ENCODE measurements at regions not wholly inside any gene's neighbourhood (a gene's known extent, or its start where the extent isn't known, plus 50 kb on each side); places are given as distances from the start of the nearest gene placed in this dataset.

DNA sequence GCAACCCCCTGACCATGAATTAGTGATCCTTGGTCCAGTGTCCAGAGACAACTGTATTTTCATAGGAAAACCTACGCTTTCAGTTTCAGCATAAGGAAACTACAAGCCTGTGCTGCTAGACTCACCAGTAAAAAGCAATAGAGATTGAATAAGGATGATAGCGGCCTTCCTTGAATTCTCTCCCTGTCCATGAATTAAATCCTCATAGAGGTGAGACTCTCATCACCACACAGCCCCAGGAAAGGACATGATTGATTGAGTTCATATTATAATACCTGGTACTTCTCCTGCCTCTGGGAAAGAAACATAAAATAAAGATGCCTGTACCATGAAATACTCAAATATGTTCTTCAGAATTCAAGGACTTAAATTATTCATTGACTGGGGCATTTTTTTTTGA is 146.3 kb upstream of the SPOPL start:
- no peak for TF ChIP-seq GATA3 (IDR thresholded peaks at IDR 0.05; ENCODE audit: low read depth, low read length)
- TF ChIP-seq GATA2 (IDR thresholded peaks at IDR 0.05; ENCODE audit: low read depth, low read length): no peak

- TF ChIP-seq GATA2 (IDR thresholded peaks at IDR 0.05; ENCODE audit: low read depth, low read length) (no peak), GATA3 (IDR thresholded peaks at IDR 0.05; ENCODE audit: low read depth, low read length) (no peak)
Measured at GRCh38 chr2:138356178-138356577, 145.4 kb upstream of the SPOPL start.

GRCh38 chr2:138359532-138359931 is 142.0 kb upstream of the SPOPL start:
- TF ChIP-seq GATA3 (IDR thresholded peaks at IDR 0.05; ENCODE audit: low read depth, low read length) (no peak), GATA2 (IDR thresholded peaks at IDR 0.05; ENCODE audit: low read depth, low read length) (no peak)

DNA sequence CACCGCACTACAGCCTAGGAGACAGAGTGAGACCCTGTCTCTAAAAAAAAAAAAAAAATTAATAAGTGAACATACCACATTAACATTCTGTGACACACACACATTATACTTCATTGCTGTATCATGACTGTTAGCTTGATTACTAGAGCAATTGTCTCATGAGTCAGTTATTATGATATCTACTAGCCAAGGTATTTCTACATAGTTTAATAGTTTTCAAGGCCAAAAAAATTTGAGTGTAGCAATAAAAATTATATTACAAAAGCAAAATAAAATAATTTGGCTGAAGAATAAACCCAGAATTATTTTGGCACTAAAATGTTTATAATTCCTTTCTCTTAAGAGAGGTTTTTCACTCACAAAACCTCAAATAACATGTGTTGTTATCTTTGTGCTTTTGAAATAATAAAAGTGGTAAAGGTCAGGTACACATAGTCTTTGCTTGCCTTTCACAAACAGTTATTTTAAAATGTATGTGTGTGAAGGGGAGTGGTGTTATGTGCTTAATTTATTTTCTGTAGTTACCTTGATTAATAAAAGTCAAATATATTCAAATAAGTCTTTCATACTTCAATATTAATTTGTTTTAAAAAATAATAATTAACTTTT is 136.9 kb upstream of the SPOPL start:
- TF ChIP-seq GATA3 (IDR thresholded peaks at IDR 0.05; ENCODE audit: low read depth, low read length): no peak
- no peak for TF ChIP-seq GATA2 (IDR thresholded peaks at IDR 0.05; ENCODE audit: low read depth, low read length)

- TF ChIP-seq GATA3 (IDR thresholded peaks at IDR 0.05; ENCODE audit: low read depth, low read length) (no peak), GATA2 (IDR thresholded peaks at IDR 0.05; ENCODE audit: low read depth, low read length) (no peak)
Measured at GRCh38 chr2:138365581-138365980, 136.0 kb upstream of the SPOPL start.

- TF ChIP-seq GATA2 (IDR thresholded peaks at IDR 0.05; ENCODE audit: low read depth, low read length) (no peak), GATA3 (IDR thresholded peaks at IDR 0.05; ENCODE audit: low read depth, low read length) (no peak)
Measured at GRCh38 chr2:138369856-138370255, 131.7 kb upstream of the SPOPL start.

- TF ChIP-seq GATA2 (IDR thresholded peaks at IDR 0.05; ENCODE audit: low read depth, low read length) (peak; percentile 21; the same call in 1 of the 2 replicates), GATA3 (IDR thresholded peaks at IDR 0.05; ENCODE audit: low read depth, low read length) (peak; percentile 29; the same call in 1 of the 2 replicates)
Measured at GRCh38 chr2:138373993-138374408, 127.6 kb upstream of the SPOPL start.

DNA sequence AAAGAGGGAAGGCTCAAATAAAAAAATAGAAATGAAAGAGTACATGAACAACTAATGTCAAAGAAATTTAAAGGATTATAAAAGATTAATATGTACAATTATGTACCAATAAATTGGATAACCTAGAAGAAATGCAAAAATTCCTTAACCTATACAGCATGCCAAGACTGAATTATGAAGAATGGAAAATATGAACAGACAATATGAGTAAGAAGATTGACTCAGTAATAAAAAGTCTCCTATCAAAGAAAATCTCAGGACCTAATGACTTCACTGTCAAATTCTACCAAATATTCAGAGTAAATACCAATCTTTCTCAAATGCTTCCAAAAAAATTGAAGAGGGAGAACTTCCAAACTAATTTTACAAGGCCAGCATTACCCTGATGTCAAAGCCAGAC is 120.2 kb upstream of the SPOPL start:
- TF ChIP-seq GATA2 (IDR thresholded peaks at IDR 0.05; ENCODE audit: low read depth, low read length) (no peak), GATA3 (IDR thresholded peaks at IDR 0.05; ENCODE audit: low read depth, low read length) (no peak)

DNA sequence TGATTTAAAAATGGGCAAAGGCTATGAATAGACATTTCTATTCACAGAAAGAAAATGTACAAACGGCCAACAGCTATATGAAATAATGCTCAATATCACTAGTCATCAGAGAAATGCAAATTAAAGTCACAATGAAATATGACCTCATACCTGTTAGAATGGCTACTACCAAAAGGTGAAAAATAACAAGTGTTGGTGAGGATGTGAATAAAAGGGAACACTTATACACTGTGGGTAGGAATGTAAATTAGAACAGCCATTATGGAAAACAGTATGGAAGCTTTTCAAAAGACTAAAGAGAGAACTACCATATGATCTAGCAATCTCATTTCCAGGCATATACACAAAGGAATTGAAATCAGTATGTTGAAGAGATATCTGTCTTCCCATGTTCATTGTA is 118.9 kb upstream of the SPOPL start:
- no peak for TF ChIP-seq GATA2 (IDR thresholded peaks at IDR 0.05; ENCODE audit: low read depth, low read length)
- TF ChIP-seq GATA3 (IDR thresholded peaks at IDR 0.05; ENCODE audit: low read depth, low read length): no peak

- TF ChIP-seq GATA3 (IDR thresholded peaks at IDR 0.05; ENCODE audit: low read depth, low read length) (no peak), GATA2 (IDR thresholded peaks at IDR 0.05; ENCODE audit: low read depth, low read length) (no peak)
Measured at GRCh38 chr2:138389063-138389462, 112.5 kb upstream of the SPOPL start.

DNA sequence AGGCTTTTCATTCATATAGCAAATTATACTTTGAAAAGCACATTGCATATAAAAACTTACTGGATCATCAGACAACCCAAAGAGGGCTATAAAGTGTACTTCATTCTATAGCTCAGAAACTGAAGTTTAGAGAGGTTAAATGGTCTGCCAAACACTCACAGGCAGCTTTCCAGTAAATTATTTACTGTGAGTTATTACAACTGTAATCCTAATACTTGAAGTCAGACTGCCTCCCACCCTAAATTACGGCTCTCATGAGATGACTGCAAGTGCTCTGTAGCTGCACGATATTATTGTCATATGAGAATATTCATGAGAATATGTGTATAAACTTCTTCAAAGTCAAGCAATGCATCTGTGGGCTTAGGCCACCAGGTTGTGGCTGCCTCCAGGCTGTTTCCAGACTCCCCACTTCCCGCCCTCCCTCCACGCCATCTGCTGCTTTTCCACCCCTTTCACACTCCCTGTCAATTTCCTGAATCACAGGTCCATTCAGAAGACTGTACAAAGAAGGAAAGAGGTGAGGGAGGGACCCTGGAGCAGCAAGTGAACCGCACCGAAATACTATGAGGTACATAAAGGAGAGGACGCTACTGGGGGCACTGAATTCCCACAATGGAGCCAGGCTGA is 111.1 kb upstream of the SPOPL start:
- TF ChIP-seq GATA3 (IDR thresholded peaks at IDR 0.05; ENCODE audit: low read depth, low read length): no peak
- no peak for TF ChIP-seq GATA2 (IDR thresholded peaks at IDR 0.05; ENCODE audit: low read depth, low read length)

- TF ChIP-seq GATA3 (IDR thresholded peaks at IDR 0.05; ENCODE audit: low read depth, low read length) (no peak), GATA2 (IDR thresholded peaks at IDR 0.05; ENCODE audit: low read depth, low read length) (no peak)
Measured at GRCh38 chr2:138391946-138392345, 109.6 kb upstream of the SPOPL start.

DNA sequence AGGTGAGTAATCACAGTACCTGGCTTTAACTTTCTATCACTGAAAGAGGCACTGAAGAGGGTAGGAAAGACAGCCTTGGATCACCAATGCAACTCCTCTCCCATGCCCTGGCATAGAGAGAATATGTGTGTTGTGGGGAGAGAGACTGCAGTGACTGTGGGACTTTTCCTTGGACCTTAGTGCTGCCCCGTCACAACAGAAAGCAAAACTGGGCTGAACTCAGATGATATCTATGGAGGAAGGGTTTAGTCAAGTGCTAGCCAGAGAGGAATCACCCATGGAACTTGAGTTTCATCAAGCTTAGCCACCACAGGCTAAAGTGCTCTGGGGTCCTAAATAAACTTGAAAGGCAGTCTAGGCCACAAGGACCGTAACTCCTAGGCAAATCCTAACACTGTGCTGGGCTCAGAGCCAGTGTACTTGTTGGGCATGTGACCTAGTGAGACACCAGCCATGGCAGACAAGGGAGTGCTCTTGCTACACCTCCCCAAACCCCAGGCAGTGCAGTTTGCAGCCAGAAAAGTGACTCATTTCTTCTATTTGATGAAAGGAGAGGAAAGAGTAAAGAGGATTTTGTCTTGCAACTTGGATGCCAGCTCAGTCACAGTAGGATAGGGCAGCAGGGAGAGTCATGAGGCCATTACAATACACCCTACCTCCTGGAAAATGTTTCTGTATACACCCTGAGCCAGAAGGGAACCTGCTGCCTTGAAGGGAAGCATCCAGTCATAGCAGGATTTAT is 105.8 kb upstream of the SPOPL start:
- TF ChIP-seq GATA3 (IDR thresholded peaks at IDR 0.05; ENCODE audit: low read depth, low read length) (no peak), GATA2 (IDR thresholded peaks at IDR 0.05; ENCODE audit: low read depth, low read length) (no peak)

DNA sequence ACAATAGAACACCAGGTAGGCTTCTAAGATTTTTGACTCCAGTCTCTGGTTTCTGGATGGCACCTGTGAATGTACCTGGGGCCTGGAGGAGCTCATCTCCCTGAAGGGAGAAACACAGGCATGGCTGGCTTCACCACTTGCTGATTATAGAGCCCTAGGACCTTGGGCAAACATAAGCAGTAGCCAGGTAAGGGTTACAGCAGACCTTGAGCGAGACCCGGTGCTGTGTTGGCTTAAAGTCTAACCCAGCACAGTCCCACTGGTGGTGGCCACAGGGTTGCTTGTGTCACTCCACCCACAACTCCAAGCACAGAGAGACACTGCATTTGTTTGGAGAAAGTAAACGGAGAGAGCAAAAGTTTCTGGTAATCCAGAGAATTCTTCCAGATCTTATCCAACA is 104.7 kb upstream of the SPOPL start:
- TF ChIP-seq GATA2 (IDR thresholded peaks at IDR 0.05; ENCODE audit: low read depth, low read length) (no peak), GATA3 (IDR thresholded peaks at IDR 0.05; ENCODE audit: low read depth, low read length) (no peak)

DNA sequence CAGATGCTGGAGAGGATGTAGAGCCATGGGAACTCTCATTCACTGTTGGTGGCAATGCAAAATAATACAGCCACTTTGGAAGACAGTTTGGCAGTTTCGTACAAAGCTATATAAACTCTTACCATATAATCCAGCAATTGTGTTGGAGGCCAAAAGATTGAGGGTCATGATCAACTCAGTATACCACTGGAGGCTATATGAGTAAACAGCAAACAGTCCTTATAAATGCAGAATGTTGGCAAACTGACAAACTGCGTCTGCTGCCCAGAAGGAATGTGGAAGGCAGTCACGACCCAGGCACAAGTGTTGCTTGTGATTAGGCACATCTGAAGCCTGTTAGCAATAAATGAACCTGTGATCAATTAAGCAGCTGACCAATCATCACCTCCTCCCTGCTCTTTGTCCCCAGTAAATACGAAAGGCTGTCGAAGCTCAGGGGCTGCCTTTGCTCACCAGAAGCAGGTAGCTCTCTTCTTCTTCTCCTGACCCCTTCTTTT is 98.1 kb upstream of the SPOPL start:
- TF ChIP-seq GATA2 (IDR thresholded peaks at IDR 0.05; ENCODE audit: low read depth, low read length) (no peak), GATA3 (IDR thresholded peaks at IDR 0.05; ENCODE audit: low read depth, low read length) (no peak)
